ENCODE measurements at regions not wholly inside any gene's neighbourhood (a gene's known extent, or its start where the extent isn't known, plus 50 kb on each side); places are given as distances from the start of the nearest gene placed in this dataset.

- H3K9ac ChIP-seq (ENCODE audit: low read length): no peak overlapping the region
- H3K27me3 ChIP-seq (ENCODE audit: control insufficient read depth, insufficient read depth, low read length): no peaks in the 10 kb centered on the region
- H3K36me3 ChIP-seq (ENCODE audit: control insufficient read depth, insufficient read depth, low read length): no peaks in the 10 kb centered on the region
- H3K4me3 ChIP-seq (ENCODE audit: low read depth, low read length): no peak overlapping the region
- H3K9me3 ChIP-seq (ENCODE audit: control insufficient read depth, insufficient read depth, low read depth, low read length): no peaks in the 10 kb centered on the region
- no peak overlapping the region for H3K27ac ChIP-seq (ENCODE audit: low read depth, low read length)
- H3K4me1 ChIP-seq (ENCODE audit: control insufficient read depth, insufficient read depth, low read length): peaks cover under 1% of the 10 kb centered on the region; the same call in 1 of the 2 replicates
Observed at GRCh38 chr12:118560733-118561132, 184.4 kb downstream of the SUDS3 start.

- no peaks in the 10 kb centered on the region for H3K36me3 ChIP-seq (ENCODE audit: control insufficient read depth, insufficient read depth, low read length)
- no peaks in the 10 kb centered on the region for H3K27me3 ChIP-seq (ENCODE audit: control insufficient read depth, insufficient read depth, low read length)
- no peak overlapping the region for H3K4me3 ChIP-seq (ENCODE audit: low read depth, low read length)
- H3K4me1 ChIP-seq (ENCODE audit: control insufficient read depth, insufficient read depth, low read length): no peaks in the 10 kb centered on the region
- H3K9ac ChIP-seq (ENCODE audit: low read length): no peak overlapping the region
- H3K9me3 ChIP-seq (ENCODE audit: control insufficient read depth, insufficient read depth, low read depth, low read length): peaks cover 26% of the 10 kb centered on the region
- no peak overlapping the region for H3K27ac ChIP-seq (ENCODE audit: low read depth, low read length)
Observed at GRCh38 chr12:118571730-118572129, 195.4 kb downstream of the SUDS3 start.

- H3K4me1 ChIP-seq (ENCODE audit: control insufficient read depth, insufficient read depth, low read length): no peaks in the 10 kb centered on the region
- H3K4me3 ChIP-seq (ENCODE audit: low read depth, low read length): no peak overlapping the region
- H3K27ac ChIP-seq (ENCODE audit: low read depth, low read length): no peak overlapping the region
Observed at GRCh38 chr12:118574288-118574687, 197.9 kb downstream of the SUDS3 start.

GRCh38 chr12:118575730-118576129 is 199.4 kb downstream of the SUDS3 start:
- Histone ChIP-seq H3K27ac (ENCODE audit: low read depth, low read length) (no peak overlapping the region), H3K9ac (ENCODE audit: low read length) (no peak overlapping the region), H3K4me3 (ENCODE audit: low read depth, low read length) (no peak overlapping the region), H3K4me1 (ENCODE audit: control insufficient read depth, insufficient read depth, low read length) (no peaks in the 10 kb centered on the region), H3K27me3 (ENCODE audit: control insufficient read depth, insufficient read depth, low read length) (no peaks in the 10 kb centered on the region), H3K36me3 (ENCODE audit: control insufficient read depth, insufficient read depth, low read length) (no peaks in the 10 kb centered on the region), H3K9me3 (ENCODE audit: control insufficient read depth, insufficient read depth, low read depth, low read length) (peaks cover 15% of the 10 kb centered on the region)

More at GRCh38 chr12:118574288-118574687, 197.9 kb downstream of the SUDS3 start:
- Histone ChIP-seq H3K36me3 (ENCODE audit: control insufficient read depth, insufficient read depth, low read length) (no peaks in the 10 kb centered on the region), H3K9me3 (ENCODE audit: control insufficient read depth, insufficient read depth, low read depth, low read length) (peaks cover 26% of the 10 kb centered on the region), H3K27me3 (ENCODE audit: control insufficient read depth, insufficient read depth, low read length) (no peaks in the 10 kb centered on the region), H3K9ac (ENCODE audit: low read length) (no peak overlapping the region)

- Histone ChIP-seq H3K27me3 (ENCODE audit: control insufficient read depth, insufficient read depth, low read length) (no peaks in the 10 kb centered on the region), H3K9me3 (ENCODE audit: control insufficient read depth, insufficient read depth, low read depth, low read length) (0 out of 2 replicates have a peak, but pooled peaks cover 4% of the 10 kb centered on the region), H3K4me3 (ENCODE audit: low read depth, low read length) (no peak overlapping the region), H3K36me3 (ENCODE audit: control insufficient read depth, insufficient read depth, low read length) (no peaks in the 10 kb centered on the region), H3K27ac (ENCODE audit: low read depth, low read length) (no peak overlapping the region), H3K9ac (ENCODE audit: low read length) (no peak overlapping the region), H3K4me1 (ENCODE audit: control insufficient read depth, insufficient read depth, low read length) (peaks cover 8% of the 10 kb centered on the region)
Observed at GRCh38 chr12:118581371-118581770, 205.0 kb downstream of the SUDS3 start.

- no peak overlapping the region for H3K4me3 ChIP-seq (ENCODE audit: low read depth, low read length)
- 0 out of 2 replicates have a peak, but pooled peaks cover 5% of the 10 kb centered on the region for H3K9me3 ChIP-seq (ENCODE audit: control insufficient read depth, insufficient read depth, low read depth, low read length)
- peaks cover 8% of the 10 kb centered on the region for H3K4me1 ChIP-seq (ENCODE audit: control insufficient read depth, insufficient read depth, low read length)
- no peak overlapping the region for H3K27ac ChIP-seq (ENCODE audit: low read depth, low read length)
- H3K27me3 ChIP-seq (ENCODE audit: control insufficient read depth, insufficient read depth, low read length): no peaks in the 10 kb centered on the region
- no peaks in the 10 kb centered on the region for H3K36me3 ChIP-seq (ENCODE audit: control insufficient read depth, insufficient read depth, low read length)
- H3K9ac ChIP-seq (ENCODE audit: low read length): no peak overlapping the region
Observed at GRCh38 chr12:118582863-118583262, 206.5 kb downstream of the SUDS3 start.

- H3K9ac ChIP-seq (ENCODE audit: low read length): no peak overlapping the region
- H3K36me3 ChIP-seq (ENCODE audit: control insufficient read depth, insufficient read depth, low read length): no peaks in the 10 kb centered on the region
- H3K27ac ChIP-seq (ENCODE audit: low read depth, low read length): no peak overlapping the region
Observed at GRCh38 chr12:118586433-118586832, 210.1 kb downstream of the SUDS3 start.

GRCh38 chr12:118589162-118589561 is 212.8 kb downstream of the SUDS3 start:
- H3K27me3 ChIP-seq (ENCODE audit: control insufficient read depth, insufficient read depth, low read length): no peaks in the 10 kb centered on the region

More at GRCh38 chr12:118586433-118586832, 210.1 kb downstream of the SUDS3 start:
- Histone ChIP-seq H3K9me3 (ENCODE audit: control insufficient read depth, insufficient read depth, low read depth, low read length) (0 out of 2 replicates have a peak, but pooled peaks cover 5% of the 10 kb centered on the region), H3K27me3 (ENCODE audit: control insufficient read depth, insufficient read depth, low read length) (no peaks in the 10 kb centered on the region), H3K4me3 (ENCODE audit: low read depth, low read length) (no peak overlapping the region), H3K4me1 (ENCODE audit: control insufficient read depth, insufficient read depth, low read length) (peaks cover 6% of the 10 kb centered on the region)

GRCh38 chr12:118590406-118591150 is 214.2 kb downstream of the SUDS3 start:
- Histone ChIP-seq H3K27me3 (ENCODE audit: control insufficient read depth, insufficient read depth, low read length) (no peaks in the 10 kb centered on the region), H3K9ac (ENCODE audit: low read length) (no peak overlapping the region), H3K27ac (ENCODE audit: low read depth, low read length) (no peak overlapping the region), H3K9me3 (ENCODE audit: control insufficient read depth, insufficient read depth, low read depth, low read length) (0 out of 2 replicates have a peak, but pooled peaks cover 5% of the 10 kb centered on the region), H3K4me3 (ENCODE audit: low read depth, low read length) (no peak overlapping the region), H3K4me1 (ENCODE audit: control insufficient read depth, insufficient read depth, low read length) (no peaks in the 10 kb centered on the region), H3K36me3 (ENCODE audit: control insufficient read depth, insufficient read depth, low read length) (no peaks in the 10 kb centered on the region)

More at GRCh38 chr12:118589162-118589561, 212.8 kb downstream of the SUDS3 start:
- Histone ChIP-seq H3K4me3 (ENCODE audit: low read depth, low read length) (no peak overlapping the region), H3K27ac (ENCODE audit: low read depth, low read length) (no peak overlapping the region), H3K9ac (ENCODE audit: low read length) (no peak overlapping the region), H3K4me1 (ENCODE audit: control insufficient read depth, insufficient read depth, low read length) (no peaks in the 10 kb centered on the region), H3K9me3 (ENCODE audit: control insufficient read depth, insufficient read depth, low read depth, low read length) (0 out of 2 replicates have a peak, but pooled peaks cover 5% of the 10 kb centered on the region), H3K36me3 (ENCODE audit: control insufficient read depth, insufficient read depth, low read length) (no peaks in the 10 kb centered on the region)

GRCh38 chr12:118603610-118604361 is 227.4 kb downstream of the SUDS3 start:
- Histone ChIP-seq H3K9ac (ENCODE audit: low read length) (no peak overlapping the region), H3K9me3 (ENCODE audit: control insufficient read depth, insufficient read depth, low read depth, low read length) (peaks cover 4% of the 10 kb centered on the region; the same call in 1 of the 2 replicates), H3K36me3 (ENCODE audit: control insufficient read depth, insufficient read depth, low read length) (no peaks in the 10 kb centered on the region), H3K4me1 (ENCODE audit: control insufficient read depth, insufficient read depth, low read length) (no peaks in the 10 kb centered on the region), H3K27ac (ENCODE audit: low read depth, low read length) (no peak overlapping the region), H3K4me3 (ENCODE audit: low read depth, low read length) (no peak overlapping the region), H3K27me3 (ENCODE audit: control insufficient read depth, insufficient read depth, low read length) (no peaks in the 10 kb centered on the region)

GRCh38 chr12:118606690-118607089 is 230.3 kb downstream of the SUDS3 start:
- no peaks in the 10 kb centered on the region for H3K27me3 ChIP-seq (ENCODE audit: control insufficient read depth, insufficient read depth, low read length)
- no peaks in the 10 kb centered on the region for H3K36me3 ChIP-seq (ENCODE audit: control insufficient read depth, insufficient read depth, low read length)
- H3K27ac ChIP-seq (ENCODE audit: low read depth, low read length): no peak overlapping the region
- H3K9ac ChIP-seq (ENCODE audit: low read length): no peak overlapping the region
- H3K9me3 ChIP-seq (ENCODE audit: control insufficient read depth, insufficient read depth, low read depth, low read length): peaks cover 4% of the 10 kb centered on the region; the same call in 1 of the 2 replicates
- H3K4me1 ChIP-seq (ENCODE audit: control insufficient read depth, insufficient read depth, low read length): peaks cover 9% of the 10 kb centered on the region
- no peak overlapping the region for H3K4me3 ChIP-seq (ENCODE audit: low read depth, low read length)
